Breast epithelium (tissue), 4 donors: ENCODE measurements at regions not wholly inside any gene's neighbourhood (a gene's known extent, or its start where the extent isn't known, plus 50 kb on each side); places are given as distances from the start of the nearest gene placed in this dataset.
A peak's percentile ranks its signal among the peaks of the same experiment; 100 is the strongest.

Source experiments
- DNase-seq, 2 donors: peaks; one replicate each; pipeline ENCODE4 v3.0.0-alpha.2; 2019; ENCODE audit warnings: low spot score in 2 of 2
- H3K27ac ChIP-seq, 2 donors: fragments of 200-600 bp; sonication (generic) in 1 of 2; one replicate each; pipeline ENCODE4 v1.5.1; 2016 to 2019; ENCODE audit warnings: mild to moderate bottlenecking in 1 of 2
- H3K27me3 ChIP-seq, 2 donors: fragments of 200-600 bp; sonication (generic) in 1 of 2; one replicate each; pipeline versions ENCODE4 v1.5.1 to v1.6.0; 2017 to 2019; ENCODE audit warnings: control low read depth in 1 of 2, mild to moderate bottlenecking in 1 of 2
- H3K36me3 ChIP-seq: fragments of 200-600 bp; one replicate; pipeline ENCODE4 v1.5.1; 2019
- H3K4me1 ChIP-seq, 2 donors: fragments of 200-600 bp; sonication (generic); one replicate each; pipeline ENCODE4 v1.5.1; 2016 to 2019; ENCODE audit warnings: control low read depth in 1 of 2
- H3K4me3 ChIP-seq, 3 donors: fragments of 200-600 bp; sonication (generic); 1 replicate in 2 of 3; 2 replicates in 1 of 3; pipeline ENCODE4 v1.5.1; 2016 to 2019; ENCODE audit warnings: mild to moderate bottlenecking in 3 of 3, moderate library complexity in 2 of 3
- H3K9me3 ChIP-seq, 2 donors: fragments of 200-600 bp; sonication (generic) in 1 of 2; one replicate each; pipeline ENCODE4 v1.5.1; 2016 to 2019; ENCODE audit warnings: control low read depth in 1 of 2
- CTCF ChIP-seq, 3 donors: fragments of 450-650 bp; IDR thresholded peaks; one replicate each; pipeline ENCODE4 v1.5.1; 2016 to 2017; ENCODE audit warnings: antibody characterized with exemption in 3 of 3, mild to moderate bottlenecking in 3 of 3, moderate library complexity in 3 of 3
- POLR2A ChIP-seq: fragments of 450-650 bp; IDR thresholded peaks from one replicate; pipeline ENCODE4 v1.6.1; 2016; ENCODE audit warnings: antibody characterized with exemption, mild to moderate bottlenecking, moderate library complexity
- POLR2AphosphoS5 ChIP-seq, 3 donors: sonication (generic); formaldehyde crosslinking; IDR thresholded peaks; one replicate each; pipeline ENCODE4 v1.6.1; 2017; ENCODE audit warnings: antibody characterized with exemption in 3 of 3
- intact Hi-C: fragments of 100-400 bp; cut with DNase I; formaldehyde crosslinking; loops from one replicate; pipeline ENCODE4 v1.15.1; 2023; ENCODE audit warnings: low total_unique reads

- DNase-seq, result no peak
- H3K27ac ChIP-seq, result peak overlapping the region; percentile 0 to 65
- intact Hi-C loops, result no loop called here
- H3K4me3 ChIP-seq, result no peak overlapping the region
- TF ChIP-seq POLR2A (no peak), CTCF (IDR thresholded peaks at IDR 0.05) (no peak), POLR2AphosphoS5 (IDR thresholded peaks at IDR 0.05) (no peak)
- no peaks in the 10 kb centered on the region for H3K36me3 ChIP-seq
- H3K27me3 ChIP-seq, result no peaks in the 10 kb centered on the region
- no peaks in the 10 kb centered on the region for H3K9me3 ChIP-seq
- no peaks in the 10 kb centered on the region for H3K4me1 ChIP-seq
These were observed 270.5 kb upstream of the ADAMTS9 start for GRCh38 chr3:64958199-64958843.

DNA sequence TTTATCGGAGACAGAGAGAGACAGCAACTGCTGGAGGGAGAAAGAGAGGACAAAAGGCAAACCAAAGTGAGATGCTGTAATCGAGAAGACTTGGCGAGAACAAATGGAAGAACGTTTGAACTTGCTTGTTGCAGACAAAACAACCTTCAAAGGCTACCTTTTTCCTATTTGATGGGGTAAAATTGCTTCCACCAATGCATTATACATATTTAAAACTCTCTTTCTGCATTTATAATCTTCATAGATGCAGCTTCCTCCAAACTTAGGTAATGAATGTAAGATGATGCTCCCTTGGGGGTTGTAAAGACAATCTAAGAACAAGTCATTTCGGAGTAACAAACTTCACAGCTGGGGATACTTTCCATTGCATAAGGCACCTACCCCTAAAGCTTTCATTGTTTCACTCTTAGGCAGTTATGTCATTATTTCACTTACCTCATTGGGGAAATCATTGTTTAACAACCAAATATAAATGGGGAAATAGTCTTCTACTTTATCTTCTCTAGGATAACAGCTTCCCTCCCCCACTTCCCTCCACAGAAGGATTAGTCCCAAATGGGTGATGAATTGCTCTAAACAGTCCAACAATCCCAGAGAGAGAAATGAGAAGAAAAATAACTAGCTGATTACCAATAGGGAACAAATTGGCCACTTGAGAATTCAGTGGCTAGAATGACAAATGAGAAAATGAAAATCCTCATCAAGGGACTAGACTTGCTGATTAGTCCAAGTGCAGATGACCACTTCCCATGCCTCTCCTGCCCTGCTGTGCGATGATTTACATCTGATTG, 269.8 kb upstream of the ADAMTS9 start:
- TF ChIP-seq POLR2A (no peak), CTCF (IDR thresholded peaks at IDR 0.05) (no peak), POLR2AphosphoS5 (IDR thresholded peaks at IDR 0.05) (no peak)
- Histone ChIP-seq H3K27ac (peak overlapping the region; percentile 0 to 65), H3K4me3 (no peak overlapping the region), H3K9me3 (no peaks in the 10 kb centered on the region), H3K36me3 (no peaks in the 10 kb centered on the region), H3K27me3 (no peaks in the 10 kb centered on the region), H3K4me1 (no peaks in the 10 kb centered on the region)
- intact Hi-C loops, result no loop called here
- no peak for DNase-seq

DNA sequence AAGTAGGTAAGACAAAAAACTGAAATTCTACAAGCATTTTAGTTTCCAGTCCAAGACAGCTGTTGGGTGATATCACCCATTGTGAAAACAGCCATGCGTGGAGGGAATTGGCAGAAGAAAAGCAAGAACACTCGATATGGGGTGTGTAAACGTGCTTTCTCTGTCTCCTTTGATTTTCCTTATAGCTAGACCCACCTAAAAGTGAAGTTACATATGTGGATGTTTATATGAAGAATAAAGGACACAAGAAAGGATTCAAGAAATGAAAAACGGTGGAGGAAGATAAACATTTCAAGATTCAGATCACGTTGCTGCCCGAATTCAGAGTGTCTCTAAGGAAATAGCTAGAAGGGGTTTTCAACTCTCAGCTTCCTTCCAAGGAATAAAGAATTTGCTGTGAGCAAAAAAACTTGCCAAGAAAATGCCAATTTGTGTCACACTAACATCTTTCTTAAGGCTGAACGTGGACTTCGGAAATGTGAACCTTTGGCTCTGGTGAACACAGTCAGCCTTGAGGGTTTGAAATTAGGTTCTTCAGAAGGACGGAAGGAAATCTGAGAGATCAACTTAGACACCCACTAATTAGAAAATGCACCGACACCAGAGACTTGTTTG, 269.0 kb upstream of the ADAMTS9 start:
- no peak for DNase-seq
- no peaks in the 10 kb centered on the region for H3K27me3 ChIP-seq
- H3K27ac ChIP-seq, result no peak overlapping the region
- no peaks in the 10 kb centered on the region for H3K4me1 ChIP-seq
- no peak overlapping the region for H3K4me3 ChIP-seq
- H3K36me3 ChIP-seq, result no peaks in the 10 kb centered on the region
- TF ChIP-seq POLR2A (no peak), CTCF (IDR thresholded peaks at IDR 0.05) (no peak), POLR2AphosphoS5 (IDR thresholded peaks at IDR 0.05) (no peak)
- H3K9me3 ChIP-seq, result no peaks in the 10 kb centered on the region
- intact Hi-C loops, result no loop called here

GRCh38 chr3:64954995-64955636, 267.3 kb upstream of the ADAMTS9 start:
- Histone ChIP-seq H3K4me3 (no peak overlapping the region), H3K27ac (peak overlapping the region in 1 of 2 donors; percentile 59), H3K36me3 (no peaks in the 10 kb centered on the region), H3K27me3 (no peaks in the 10 kb centered on the region), H3K9me3 (no peaks in the 10 kb centered on the region), H3K4me1 (no peaks in the 10 kb centered on the region)
- TF ChIP-seq POLR2AphosphoS5 (IDR thresholded peaks at IDR 0.05), result peak in 1 of 3 donors; percentile 16
- TF ChIP-seq POLR2A, result no peak
- intact Hi-C loops, result no loop called here
- no peak for DNase-seq

DNA sequence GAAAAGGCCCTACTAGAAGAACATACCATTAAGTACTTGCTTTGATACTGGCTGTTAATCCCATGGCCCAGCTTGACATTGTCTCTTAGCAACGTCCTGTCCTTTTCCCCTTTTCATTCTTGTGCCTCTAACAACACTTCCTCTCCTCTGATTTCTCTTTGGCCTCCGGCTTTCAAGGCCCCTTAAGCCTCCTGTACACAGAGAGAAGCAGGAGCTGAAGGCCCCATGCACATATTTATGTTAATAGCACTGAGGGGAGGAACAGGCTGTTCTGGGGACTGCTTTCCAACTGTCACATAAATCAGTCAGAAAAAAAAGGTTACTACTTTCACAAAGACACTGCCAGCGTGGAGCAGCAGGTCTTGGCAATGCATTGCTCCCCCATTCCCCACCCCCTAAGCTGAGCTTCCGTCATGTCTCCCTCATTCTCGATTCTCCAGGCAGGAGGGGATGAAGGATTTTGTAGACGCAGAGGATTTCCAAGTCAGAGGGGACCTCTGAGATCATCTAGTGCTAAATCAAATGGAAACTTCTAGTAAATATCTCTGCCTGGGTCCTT, 257.4 kb upstream of the ADAMTS9 start:
- Histone ChIP-seq H3K36me3 (no peaks in the 10 kb centered on the region), H3K27me3 (no peaks in the 10 kb centered on the region), H3K9me3 (no peaks in the 10 kb centered on the region), H3K4me1 (no peaks in the 10 kb centered on the region), H3K27ac (no peak overlapping the region), H3K4me3 (no peak overlapping the region)
- DNase-seq, result no peak
- intact Hi-C loops, result no loop called here
- TF ChIP-seq POLR2AphosphoS5 (IDR thresholded peaks at IDR 0.05), result no peak
- no peak for TF ChIP-seq POLR2A
- TF ChIP-seq CTCF (IDR thresholded peaks at IDR 0.05), result no peak
